ENCODE measurements at regions not wholly inside any gene's neighbourhood (a gene's known extent, or its start where the extent isn't known, plus 50 kb on each side); places are given as distances from the start of the nearest gene placed in this dataset.

DNA sequence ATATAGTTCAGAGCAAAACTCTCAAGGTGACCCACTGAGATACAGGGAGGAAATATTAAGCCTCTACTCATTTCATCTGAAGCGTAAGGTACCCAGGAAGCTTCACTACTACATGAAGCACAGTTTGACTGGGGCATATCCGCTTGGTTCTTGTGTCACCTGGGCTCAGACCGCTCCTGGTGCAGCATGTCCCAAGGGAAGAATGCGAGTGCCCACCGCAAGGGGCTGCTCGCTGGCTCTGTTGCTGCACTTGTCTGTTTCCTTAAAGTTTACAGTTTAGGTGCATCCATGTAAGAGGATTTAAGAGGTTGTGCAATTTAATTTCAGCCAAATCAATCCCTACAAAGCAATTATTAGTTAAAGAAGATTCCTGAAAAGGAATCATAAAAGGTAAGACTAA lies 507.8 kb downstream of the FBXO15 start:
- Histone ChIP-seq H3K4me3 (no peak overlapping the region), H3K27ac (no peak overlapping the region)
- TF ChIP-seq, protein P1, sequence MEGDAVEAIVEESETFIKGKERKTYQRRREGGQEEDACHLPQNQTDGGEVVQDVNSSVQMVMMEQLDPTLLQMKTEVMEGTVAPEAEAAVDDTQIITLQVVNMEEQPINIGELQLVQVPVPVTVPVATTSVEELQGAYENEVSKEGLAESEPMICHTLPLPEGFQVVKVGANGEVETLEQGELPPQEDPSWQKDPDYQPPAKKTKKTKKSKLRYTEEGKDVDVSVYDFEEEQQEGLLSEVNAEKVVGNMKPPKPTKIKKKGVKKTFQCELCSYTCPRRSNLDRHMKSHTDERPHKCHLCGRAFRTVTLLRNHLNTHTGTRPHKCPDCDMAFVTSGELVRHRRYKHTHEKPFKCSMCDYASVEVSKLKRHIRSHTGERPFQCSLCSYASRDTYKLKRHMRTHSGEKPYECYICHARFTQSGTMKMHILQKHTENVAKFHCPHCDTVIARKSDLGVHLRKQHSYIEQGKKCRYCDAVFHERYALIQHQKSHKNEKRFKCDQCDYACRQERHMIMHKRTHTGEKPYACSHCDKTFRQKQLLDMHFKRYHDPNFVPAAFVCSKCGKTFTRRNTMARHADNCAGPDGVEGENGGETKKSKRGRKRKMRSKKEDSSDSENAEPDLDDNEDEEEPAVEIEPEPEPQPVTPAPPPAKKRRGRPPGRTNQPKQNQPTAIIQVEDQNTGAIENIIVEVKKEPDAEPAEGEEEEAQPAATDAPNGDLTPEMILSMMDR (IDR thresholded peaks at IDR 0.05), result no peak
- DNase-seq (ENCODE audit: low spot score), result no peak

- DNase-seq (ENCODE audit: low spot score), result no peak
- no peak overlapping the region for H3K27ac ChIP-seq
- TF ChIP-seq, protein P1 (IDR thresholded peaks at IDR 0.05), result no peak
Measured at GRCh38 chr18:73638709-73639108, 508.9 kb downstream of the FBXO15 start.

DNA sequence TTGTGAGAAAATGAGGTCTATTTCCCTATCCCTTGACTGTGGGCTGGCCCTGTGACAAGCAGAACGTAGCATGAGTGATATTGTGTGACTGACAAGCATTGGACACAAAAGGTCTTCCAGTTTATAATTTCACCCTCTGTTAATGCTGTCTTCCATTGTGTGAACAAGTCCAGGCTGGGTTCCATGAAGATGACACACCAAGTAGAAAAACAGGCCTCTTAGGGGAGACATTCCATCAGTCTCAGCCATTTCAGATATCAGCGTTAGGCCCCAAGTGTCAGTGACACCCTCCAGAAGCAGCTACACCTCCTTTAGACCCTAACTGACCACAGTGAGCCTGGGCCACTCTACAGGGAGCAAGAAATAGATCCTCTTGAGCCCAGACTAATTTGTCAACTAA lies 511.3 kb downstream of the FBXO15 start:
- TF ChIP-seq, protein P1 (IDR thresholded peaks at IDR 0.05), result no peak
- no peak overlapping the region for H3K4me3 ChIP-seq
- H3K27ac ChIP-seq, result no peak overlapping the region
- no peak for DNase-seq (ENCODE audit: low spot score)

More at GRCh38 chr18:73638709-73639108, 508.9 kb downstream of the FBXO15 start:
- no peak overlapping the region for H3K4me3 ChIP-seq

- no peak for DNase-seq (ENCODE audit: low spot score)
- H3K4me3 ChIP-seq, result no peak overlapping the region
- H3K27ac ChIP-seq, result no peak overlapping the region
- TF ChIP-seq, protein P1 (IDR thresholded peaks at IDR 0.05), result no peak
Measured at GRCh38 chr18:73626859-73627258, 520.8 kb downstream of the FBXO15 start.

DNA sequence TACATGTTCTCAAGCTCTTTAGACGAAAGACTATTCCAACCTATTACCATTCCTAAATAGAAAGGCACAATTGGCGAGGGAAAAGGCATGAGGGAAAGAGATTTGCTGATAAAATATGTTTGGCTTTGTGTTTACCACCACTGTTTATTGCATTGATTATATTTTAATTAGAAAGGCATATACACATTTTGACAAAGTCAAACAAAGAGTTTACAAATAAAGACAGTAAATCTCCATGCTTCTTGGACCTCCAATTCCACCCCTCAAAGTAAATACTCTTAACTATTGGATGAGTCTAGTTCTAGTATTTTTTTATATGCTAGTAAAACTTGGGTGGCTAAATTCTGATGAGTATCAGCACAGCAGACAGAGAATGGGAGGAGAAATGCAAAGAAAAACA lies 521.4 kb downstream of the FBXO15 start:
- Histone ChIP-seq H3K27ac (no peak overlapping the region), H3K4me3 (no peak overlapping the region)
- TF ChIP-seq, protein P1 (IDR thresholded peaks at IDR 0.05), result no peak

DNA sequence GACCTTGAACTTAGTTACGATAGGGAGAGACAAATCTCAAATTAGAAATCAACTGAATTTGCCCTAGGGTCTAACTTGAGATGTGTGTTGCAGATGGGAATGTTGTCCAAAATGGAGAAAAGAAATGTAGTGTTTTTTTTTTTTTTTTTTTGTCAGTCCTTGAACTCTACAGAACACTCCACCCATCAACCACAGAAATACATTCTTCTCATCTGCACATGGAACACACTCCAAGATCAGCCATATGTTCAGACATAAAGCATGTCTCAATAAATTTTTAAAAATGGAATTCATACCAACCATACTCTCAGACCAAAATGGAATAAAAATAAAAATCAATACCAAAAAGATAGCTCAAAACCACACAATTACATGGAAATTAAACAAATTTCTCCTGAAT lies 526.5 kb downstream of the FBXO15 start:
- Histone ChIP-seq H3K27ac (no peak overlapping the region), H3K4me3 (no peak overlapping the region)
- TF ChIP-seq, protein P1 (IDR thresholded peaks at IDR 0.05), result no peak
- no peak for DNase-seq (ENCODE audit: low spot score)

More for the DNA sequence above, 521.4 kb downstream of the FBXO15 start:
- no peak for DNase-seq (ENCODE audit: low spot score)

- no peak overlapping the region for H3K4me3 ChIP-seq
- no peak for DNase-seq (ENCODE audit: low spot score)
- H3K27ac ChIP-seq, result no peak overlapping the region
- TF ChIP-seq, protein P1 (IDR thresholded peaks at IDR 0.05), result no peak
Measured at GRCh38 chr18:73617981-73618380, 529.7 kb downstream of the FBXO15 start.

Measured in coronary artery (tissue), 2 donors.